NCI-H146 treated with DMSO at 0.1 percent for 48 hours (cell line): ENCODE measurements at regions not wholly inside any gene's neighbourhood (a gene's known extent, or its start where the extent isn't known, plus 50 kb on each side); places are given as distances from the start of the nearest gene placed in this dataset.

Experiments
- DNase-seq: peaks from one replicate; lab custom pipeline; 2025; ENCODE audit not compliant: unreplicated experiment; lab: John Stamatoyannopoulos, UW

DNA sequence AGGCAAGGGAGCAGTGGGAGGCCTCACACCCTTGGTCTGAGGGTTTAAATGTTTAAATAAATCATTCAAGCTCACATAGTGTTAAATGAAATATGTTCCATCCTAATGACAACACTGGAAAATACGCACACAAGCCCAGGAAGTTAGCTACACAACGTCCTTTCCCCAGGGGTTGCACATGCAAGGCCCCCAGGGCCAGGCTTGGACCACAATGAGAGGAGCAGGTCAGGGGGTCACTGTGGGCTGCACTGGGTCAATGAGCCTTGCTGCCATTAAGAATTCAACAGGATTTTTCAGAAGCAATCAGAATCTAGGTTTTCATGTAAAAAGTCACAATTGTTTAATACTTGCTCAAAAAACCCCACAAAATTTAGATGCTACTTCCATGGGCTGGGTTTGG lies 64.9 kb upstream of the ADCY1 start:
- DNase-seq, result no peak

DNA sequence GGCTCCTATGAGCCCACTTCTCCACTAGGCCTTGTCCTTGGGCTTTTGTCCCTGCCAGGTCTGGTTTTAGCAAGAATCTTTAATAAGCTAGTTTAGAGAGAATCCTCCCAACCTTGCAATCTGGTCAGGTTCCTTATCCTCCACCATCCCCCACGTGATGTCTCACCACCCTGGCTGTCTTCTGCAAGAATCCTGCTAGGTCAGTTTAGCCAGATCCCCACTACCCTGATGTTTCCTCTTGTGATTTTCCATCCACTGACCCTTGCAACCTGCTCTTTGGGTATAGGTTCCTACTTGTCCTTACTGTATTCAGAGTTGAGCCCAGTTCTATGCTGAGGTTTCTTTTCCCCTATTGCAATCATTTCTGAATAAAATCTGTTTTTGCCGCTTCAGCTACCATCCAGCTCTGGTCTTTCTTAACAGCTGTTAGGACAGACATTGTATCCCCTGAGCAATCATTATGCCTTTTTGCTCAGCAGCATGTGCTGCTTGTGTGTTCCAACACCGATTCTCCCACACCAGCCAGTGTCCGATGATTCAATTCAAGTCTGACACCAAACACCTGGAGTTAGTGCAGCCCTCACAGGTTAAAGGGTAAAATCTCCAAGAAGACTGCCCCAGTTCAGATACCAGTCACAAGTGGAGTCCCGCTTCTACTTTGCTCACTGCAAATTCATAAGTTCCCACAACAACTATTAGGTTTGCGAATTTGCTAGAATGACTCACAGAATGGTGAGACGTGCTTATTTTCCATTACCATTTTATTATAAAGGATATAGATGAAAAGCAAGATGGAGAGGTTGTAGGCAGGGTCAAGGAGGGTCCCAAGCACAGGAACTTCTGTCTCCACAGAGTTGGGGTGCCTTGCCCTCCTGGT lies 62.2 kb upstream of the ADCY1 start:
- no peak for DNase-seq

DNA sequence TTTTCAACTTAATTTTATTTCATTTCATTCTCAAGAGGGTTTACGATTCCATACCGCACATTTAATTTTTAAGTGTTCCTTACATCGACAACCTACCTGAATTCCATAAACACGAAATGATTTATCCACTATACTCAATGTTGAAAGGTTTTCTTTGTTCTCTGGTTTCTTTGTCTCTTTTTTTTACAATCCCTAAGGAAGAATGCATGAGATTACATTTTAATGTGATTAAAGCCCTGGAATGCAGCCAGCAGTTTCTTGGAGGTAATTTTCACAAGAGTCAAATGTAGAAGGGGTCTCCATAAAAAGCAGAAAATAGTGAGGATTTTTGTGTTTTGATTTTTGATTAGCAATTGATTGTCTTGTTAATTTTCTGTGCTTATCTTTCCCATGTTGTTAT lies 59.2 kb upstream of the ADCY1 start:
- no peak for DNase-seq

DNA sequence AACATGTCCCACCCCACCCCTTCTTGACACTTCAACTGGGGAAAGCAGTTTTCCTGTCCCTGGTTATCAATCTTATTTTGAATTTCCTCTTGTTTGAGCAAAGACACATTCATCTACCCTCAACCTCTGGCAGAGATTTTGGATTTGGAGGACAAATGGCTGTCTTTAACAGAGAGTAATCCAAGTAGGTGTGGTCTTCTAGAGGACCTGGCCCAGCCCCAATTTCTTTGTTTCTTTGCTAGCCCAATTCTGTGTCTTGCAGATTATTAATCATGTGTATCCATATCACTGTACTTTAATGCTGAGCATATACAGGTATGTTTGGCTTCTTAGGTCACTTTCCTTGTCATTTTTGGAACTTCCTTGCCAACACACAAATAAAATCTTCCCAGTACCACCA lies 58.8 kb upstream of the ADCY1 start:
- DNase-seq, result no peak
